Hepatocyte (in vitro differentiated cells): ENCODE measurements at regions not wholly inside any gene's neighbourhood (a gene's known extent, or its start where the extent isn't known, plus 50 kb on each side); places are given as distances from the start of the nearest gene placed in this dataset.

Experiments
- CTCF ChIP-seq: fragments of 200-600 bp; sonication (generic); IDR thresholded peaks from 2 replicates; pipeline ENCODE4 v1.5.1; 2016; ENCODE audit warnings: antibody characterized with exemption, mild to moderate bottlenecking; ENCODE audit not compliant: poor library complexity
- EZH2 ChIP-seq: fragments of 200-600 bp; sonication (generic); IDR thresholded peaks from 2 replicates; pipeline ENCODE4 v1.6.1; 2016; ENCODE audit warnings: antibody characterized with exemption, mild to moderate bottlenecking, borderline replicate concordance
- EZH2phosphoT487 ChIP-seq: fragments of 200-600 bp; sonication (generic); IDR thresholded peaks from one replicate; pipeline ENCODE4 v1.6.1; 2018; ENCODE audit warnings: antibody characterized with exemption, mild to moderate bottlenecking, low read depth, moderate library complexity; ENCODE audit not compliant: unreplicated experiment, severe bottlenecking

DNA sequence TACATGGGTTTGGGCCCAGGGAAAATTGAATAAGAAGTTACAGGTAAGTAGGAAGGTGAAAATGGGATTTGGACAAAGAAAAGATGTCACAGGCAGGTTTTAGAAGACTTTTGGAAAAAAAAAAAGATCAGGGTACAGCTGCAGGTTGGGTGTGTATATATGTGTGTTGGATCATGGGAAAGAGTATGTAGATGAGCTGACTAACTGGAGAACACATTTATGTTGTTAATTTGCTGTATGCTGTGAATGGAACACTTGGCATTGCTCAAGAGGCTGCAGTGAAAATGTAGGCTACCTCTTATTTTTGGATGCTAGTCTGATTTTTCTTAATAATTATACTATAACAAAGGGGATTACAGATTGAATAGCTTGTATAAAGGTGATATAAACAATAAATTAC is 577.7 kb upstream of the USP24 start:
- no peak for TF ChIP-seq EZH2
- no peak for TF ChIP-seq CTCF
- no peak for TF ChIP-seq EZH2phosphoT487
